Esophagus muscularis mucosa (tissue), 4 donors: ENCODE measurements at regions not wholly inside any gene's neighbourhood (a gene's known extent, or its start where the extent isn't known, plus 50 kb on each side); places are given as distances from the start of the nearest gene placed in this dataset.

Source experiments
- DNase-seq: peaks from one replicate; pipeline ENCODE4 v3.0.0-alpha.2; 2017; ENCODE audit errors: extremely low spot score
- H3K27ac ChIP-seq, 4 donors: fragments of 200-600 bp; sonication (generic); replicated peaks in 1 of 4; 1 replicate in 3 of 4; 2 replicates in 1 of 4; pipeline ENCODE4 v1.5.1; 2016 to 2019; ENCODE audit warnings: mild to moderate bottlenecking in 1 of 4
- H3K27me3 ChIP-seq, 4 donors: fragments of 200-600 bp; sonication (generic); one replicate each; pipeline versions ENCODE4 v1.5.1 to v1.6.0; 2016 to 2019
- H3K36me3 ChIP-seq, 4 donors: fragments of 200-600 bp; sonication (generic); one replicate each; pipeline ENCODE4 v1.5.1; 2016 to 2019
- H3K4me1 ChIP-seq, 4 donors: fragments of 200-600 bp; sonication (generic); one replicate each; pipeline ENCODE4 v1.5.1; 2016 to 2019
- H3K4me3 ChIP-seq, 4 donors: fragments of 200-600 bp; sonication (generic); 1 replicate in 2 of 4; 2 replicates in 2 of 4; pipeline ENCODE4 v1.5.1; 2016 to 2019; ENCODE audit warnings: mild to moderate bottlenecking in 4 of 4, moderate library complexity in 1 of 4
- H3K9me3 ChIP-seq, 4 donors: fragments of 200-600 bp; sonication (generic); 1 replicate in 3 of 4; 2 replicates in 1 of 4; pipeline ENCODE4 v1.5.1; 2016 to 2019
- CTCF ChIP-seq, 3 experiments: fragments of 200-600 bp in 2 of 3; fragments of 450-650 bp in 1 of 3; sonication (generic) in 2 of 3; IDR thresholded peaks; one replicate each; pipeline ENCODE4 v1.5.1; 2017 to 2019; ENCODE audit warnings: antibody characterized with exemption in 3 of 3, mild to moderate bottlenecking in 2 of 3, moderate library complexity in 1 of 3
- EP300 ChIP-seq: sonication (generic); formaldehyde crosslinking; IDR thresholded peaks from one replicate; pipeline ENCODE4 v1.6.1; 2017; ENCODE audit warnings: antibody characterized with exemption
- POLR2A ChIP-seq: fragments of 450-650 bp; IDR thresholded peaks from one replicate; pipeline ENCODE4 v1.6.1; 2017; ENCODE audit warnings: antibody characterized with exemption, moderate library complexity, mild to moderate bottlenecking, low read depth
- POLR2AphosphoS5 ChIP-seq, 2 donors: sonication (generic); formaldehyde crosslinking; IDR thresholded peaks; one replicate each; pipeline ENCODE4 v1.6.1; 2017; ENCODE audit warnings: antibody characterized with exemption in 2 of 2
- WGBS: methylation state at CpG from one replicate; pipeline ENCODE4 v1.1.5; 2018; 5-methylcytosine and 5-hydroxymethylcytosine counted together
- intact Hi-C: fragments of 100-400 bp; cut with DNase I; formaldehyde crosslinking; loops from one replicate; pipeline ENCODE4 v1.15.1; 2023

- peaks cover 0 to 64% (median 42%) of the 10 kb centered on the region in 4 donors for H3K36me3 ChIP-seq
- no peak overlapping the region for H3K27ac ChIP-seq
- no peak for TF ChIP-seq POLR2AphosphoS5 (IDR thresholded peaks at IDR 0.05)
- no peak for TF ChIP-seq EP300
- TF ChIP-seq CTCF (IDR thresholded peaks at IDR 0.05): no peak
- TF ChIP-seq POLR2A: no peak
- no peak for DNase-seq
- 86% methylated on average over 4 of the region's 4 CpGs for WGBS
- intact Hi-C loops: no loop called here
- peaks cover 0 to 10% (median 0%) of the 10 kb centered on the region in 4 donors for H3K4me1 ChIP-seq
- no peak overlapping the region for H3K4me3 ChIP-seq
- H3K27me3 ChIP-seq: no peaks in the 10 kb centered on the region
- H3K9me3 ChIP-seq: no peaks in the 10 kb centered on the region
These were observed 73.1 kb upstream of the UMPS start for GRCh38 chr3:124657138-124657537.

GRCh38 chr3:124658270-124658669, 72.0 kb upstream of the UMPS start:
- DNase-seq: no peak
- Histone ChIP-seq H3K9me3 (no peaks in the 10 kb centered on the region), H3K4me3 (no peak overlapping the region), H3K27ac (no peak overlapping the region), H3K27me3 (no peaks in the 10 kb centered on the region), H3K36me3 (peaks cover 0 to 67% (median 42%) of the 10 kb centered on the region in 4 donors), H3K4me1 (peaks cover 0 to 9% (median 0%) of the 10 kb centered on the region in 4 donors)
- WGBS: 91% methylated on average over 12 of the region's 12 CpGs
- TF ChIP-seq CTCF (IDR thresholded peaks at IDR 0.05): no peak
- TF ChIP-seq EP300: no peak
- no peak for TF ChIP-seq POLR2AphosphoS5 (IDR thresholded peaks at IDR 0.05)
- TF ChIP-seq POLR2A: no peak
- intact Hi-C loops: no loop called here

GRCh38 chr3:124659175-124659574, 71.1 kb upstream of the UMPS start:
- intact Hi-C loops: no loop called here
- TF ChIP-seq POLR2A: no peak
- no peak for TF ChIP-seq CTCF (IDR thresholded peaks at IDR 0.05)
- no peak for TF ChIP-seq POLR2AphosphoS5 (IDR thresholded peaks at IDR 0.05)
- TF ChIP-seq EP300: no peak
- Histone ChIP-seq H3K36me3 (peaks cover 0 to 68% (median 36%) of the 10 kb centered on the region in 4 donors), H3K27me3 (no peaks in the 10 kb centered on the region), H3K4me3 (no peak overlapping the region), H3K9me3 (no peaks in the 10 kb centered on the region), H3K27ac (no peak overlapping the region), H3K4me1 (peaks cover 0 to 3% (median 0%) of the 10 kb centered on the region in 4 donors)
- 0% methylated on average over 1 of the region's 1 CpG for WGBS
- DNase-seq: no peak

GRCh38 chr3:124660599-124660998, 69.7 kb upstream of the UMPS start:
- H3K27ac ChIP-seq: no peak overlapping the region
- WGBS: 100% methylated on average over 1 of the region's 1 CpG
- TF ChIP-seq POLR2AphosphoS5 (IDR thresholded peaks at IDR 0.05) (no peak), CTCF (IDR thresholded peaks at IDR 0.05) (no peak), POLR2A (no peak), EP300 (no peak)
- H3K9me3 ChIP-seq: no peaks in the 10 kb centered on the region
- peaks cover 0 to 68% (median 32%) of the 10 kb centered on the region in 4 donors for H3K36me3 ChIP-seq
- no peaks in the 10 kb centered on the region for H3K4me1 ChIP-seq
- DNase-seq: no peak
- H3K4me3 ChIP-seq: no peak overlapping the region
- intact Hi-C loops: no loop called here
- H3K27me3 ChIP-seq: no peaks in the 10 kb centered on the region

- Histone ChIP-seq H3K4me1 (no peaks in the 10 kb centered on the region), H3K4me3 (no peak overlapping the region), H3K27ac (no peak overlapping the region), H3K27me3 (no peaks in the 10 kb centered on the region), H3K9me3 (no peaks in the 10 kb centered on the region), H3K36me3 (peaks cover 0 to 76% (median 32%) of the 10 kb centered on the region in 4 donors)
- WGBS: 74% methylated on average over 2 of the region's 2 CpGs
- no peak for DNase-seq
- TF ChIP-seq POLR2AphosphoS5 (IDR thresholded peaks at IDR 0.05) (no peak), CTCF (IDR thresholded peaks at IDR 0.05) (no peak), EP300 (no peak), POLR2A (no peak)
- intact Hi-C loops: no loop called here
These were observed 66.6 kb upstream of the UMPS start for GRCh38 chr3:124663690-124664089.
